ENCODE measurements at regions not wholly inside any gene's neighbourhood (a gene's known extent, or its start where the extent isn't known, plus 50 kb on each side); places are given as distances from the start of the nearest gene placed in this dataset.
"Not testable (repeated sequence)": the region's sequence is repeated elsewhere in the genome, so short reads cannot be mapped to it uniquely, and the experiment has no call there.

DNA sequence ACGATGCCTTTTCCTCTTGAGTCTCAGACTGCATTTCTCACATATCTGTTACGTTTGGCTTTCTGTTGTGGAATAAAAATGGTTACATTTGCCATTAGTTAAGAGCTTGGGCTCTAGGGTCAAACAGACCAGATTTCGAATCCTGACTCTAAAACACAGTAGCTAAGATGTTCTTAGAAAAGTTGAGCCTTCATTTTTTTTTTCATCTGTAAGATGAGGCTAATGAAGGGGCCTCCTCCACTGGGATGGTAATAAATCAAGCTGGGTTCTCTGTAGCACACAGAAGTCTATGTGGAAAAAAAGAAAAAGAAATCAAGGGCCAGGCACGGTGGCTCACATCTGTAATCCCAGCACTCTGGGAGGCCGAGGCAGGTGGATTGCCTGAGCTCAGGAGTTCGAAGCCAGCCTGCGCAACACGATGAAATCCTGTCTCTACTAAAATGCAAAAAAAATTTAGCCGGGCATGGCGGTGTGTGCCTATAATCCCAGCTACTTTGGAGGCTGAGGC is 49.9 kb upstream of the CAPRIN1 start:
- peaks cover 8% of the 10 kb centered on the region for H3K4me1 ChIP-seq (ENCODE audit: control insufficient read depth, insufficient read depth, low read length)
- H3K9me3 ChIP-seq (ENCODE audit: control insufficient read depth, insufficient read depth, low read depth, low read length) = no peaks in the 10 kb centered on the region
- H3K4me3 ChIP-seq (ENCODE audit: low read depth, low read length) = no peak overlapping the region
- H3K36me3 ChIP-seq (ENCODE audit: control insufficient read depth, insufficient read depth, low read length) = no peaks in the 10 kb centered on the region
- no peak overlapping the region for H3K9ac ChIP-seq (ENCODE audit: low read length)
- H3K27ac ChIP-seq (ENCODE audit: low read depth, low read length) = no peak overlapping the region
- peaks cover 14% of the 10 kb centered on the region for H3K27me3 ChIP-seq (ENCODE audit: control insufficient read depth, insufficient read depth, low read length)

GRCh38 chr11:33999393-33999792 is 52.1 kb upstream of the CAPRIN1 start:
- Histone ChIP-seq H3K27me3 (ENCODE audit: control insufficient read depth, insufficient read depth, low read length) (peaks cover 20% of the 10 kb centered on the region), H3K4me3 (ENCODE audit: low read depth, low read length) (no peak overlapping the region), H3K9me3 (ENCODE audit: control insufficient read depth, insufficient read depth, low read depth, low read length) (no peaks in the 10 kb centered on the region), H3K4me1 (ENCODE audit: control insufficient read depth, insufficient read depth, low read length) (peaks cover 8% of the 10 kb centered on the region), H3K27ac (ENCODE audit: low read depth, low read length) (no peak overlapping the region), H3K9ac (ENCODE audit: low read length) (no peak overlapping the region), H3K36me3 (ENCODE audit: control insufficient read depth, insufficient read depth, low read length) (no peaks in the 10 kb centered on the region)

DNA sequence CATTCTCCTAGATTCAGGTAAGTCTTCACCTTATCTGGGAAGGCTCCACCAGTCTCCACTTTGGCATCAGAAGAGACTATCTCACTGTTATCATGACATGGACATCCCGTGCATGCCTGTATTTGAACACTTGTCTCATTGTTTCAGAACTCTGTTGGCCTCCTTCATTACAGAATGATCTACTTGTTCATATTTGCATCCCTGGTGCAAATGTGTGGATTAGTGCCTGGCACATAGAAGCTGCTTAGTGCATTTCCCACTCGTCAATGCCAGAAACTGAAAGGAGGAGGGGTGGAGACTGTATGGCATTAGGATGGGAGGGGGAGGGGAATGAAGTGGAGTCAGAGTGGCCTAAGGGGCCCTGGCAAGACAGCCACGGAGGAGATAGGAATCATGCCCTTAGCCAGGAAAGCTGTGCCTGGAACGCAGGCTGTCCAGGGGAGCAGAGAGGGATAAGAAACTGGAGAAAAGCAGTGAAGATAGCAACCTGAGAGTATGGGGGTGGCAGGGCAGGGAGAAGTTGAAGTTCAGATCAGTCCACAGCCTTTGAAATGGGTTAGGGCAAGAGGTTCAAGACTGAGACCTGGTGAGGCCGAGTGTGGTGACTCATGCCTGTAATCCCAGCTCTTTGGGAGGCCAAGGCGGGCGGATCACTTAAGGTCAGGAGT is 53.8 kb upstream of the CAPRIN1 start:
- peaks cover 20% of the 10 kb centered on the region for H3K27me3 ChIP-seq (ENCODE audit: control insufficient read depth, insufficient read depth, low read length)
- no peak overlapping the region for H3K27ac ChIP-seq (ENCODE audit: low read depth, low read length)
- H3K4me3 ChIP-seq (ENCODE audit: low read depth, low read length) = peak overlapping the region; percentile 9; the same call in 1 of the 2 replicates
- no peak overlapping the region for H3K9ac ChIP-seq (ENCODE audit: low read length)
- no peaks in the 10 kb centered on the region for H3K36me3 ChIP-seq (ENCODE audit: control insufficient read depth, insufficient read depth, low read length)
- peaks cover 8% of the 10 kb centered on the region for H3K4me1 ChIP-seq (ENCODE audit: control insufficient read depth, insufficient read depth, low read length)
- H3K9me3 ChIP-seq (ENCODE audit: control insufficient read depth, insufficient read depth, low read depth, low read length) = no peaks in the 10 kb centered on the region

DNA sequence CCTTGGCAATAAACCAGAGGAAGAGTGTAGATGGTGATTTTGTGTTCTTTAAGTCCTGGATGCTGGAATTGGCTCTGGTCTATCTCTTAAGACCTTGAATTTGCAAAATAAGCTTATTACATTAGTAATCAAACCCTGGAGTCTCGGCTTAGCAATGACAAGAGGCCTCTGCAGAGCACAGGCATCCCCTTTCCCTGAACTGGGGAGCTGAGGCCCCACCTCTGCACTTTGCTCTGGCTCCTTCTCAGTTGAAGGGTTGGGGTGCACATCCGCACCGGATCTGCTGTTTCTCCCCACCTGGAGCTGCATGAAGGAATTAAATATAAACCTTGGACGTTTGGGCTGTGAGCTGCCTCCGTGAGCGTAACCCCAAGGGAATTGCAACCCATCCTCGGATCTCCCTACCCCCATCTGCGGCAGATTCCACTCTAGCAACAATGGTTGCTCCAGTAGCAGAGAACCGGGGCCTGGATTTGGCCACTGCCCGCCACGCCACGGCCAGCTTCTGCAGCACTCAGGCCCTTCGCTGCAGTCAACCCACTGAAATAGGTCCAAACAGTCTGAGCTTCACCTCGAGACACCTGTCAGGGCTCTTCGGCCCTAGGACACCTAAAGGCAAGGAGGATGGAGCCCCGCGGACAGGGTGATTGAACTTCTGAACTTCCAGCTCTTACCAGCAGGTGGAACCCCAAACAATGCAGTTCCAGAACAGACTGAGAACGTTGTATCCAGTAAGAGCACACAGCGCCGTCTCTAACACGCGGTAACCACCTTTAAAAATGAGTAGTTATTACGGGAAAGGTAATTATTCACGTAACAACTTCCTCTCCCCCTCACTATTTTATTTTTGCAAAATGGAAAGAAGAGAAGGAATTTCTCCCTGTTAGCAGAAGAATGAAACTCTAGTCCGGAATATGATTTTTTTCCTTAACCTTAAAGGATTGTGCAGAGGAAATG is 54.8 kb upstream of the CAPRIN1 start:
- no peaks in the 10 kb centered on the region for H3K9me3 ChIP-seq (ENCODE audit: control insufficient read depth, insufficient read depth, low read depth, low read length)
- no peaks in the 10 kb centered on the region for H3K36me3 ChIP-seq (ENCODE audit: control insufficient read depth, insufficient read depth, low read length)
- peaks cover 20% of the 10 kb centered on the region for H3K27me3 ChIP-seq (ENCODE audit: control insufficient read depth, insufficient read depth, low read length)
- H3K4me3 ChIP-seq (ENCODE audit: low read depth, low read length) = peak overlapping the region; percentile 9; the same call in 1 of the 2 replicates
- H3K27ac ChIP-seq (ENCODE audit: low read depth, low read length) = no peak overlapping the region
- peaks cover 8% of the 10 kb centered on the region for H3K4me1 ChIP-seq (ENCODE audit: control insufficient read depth, insufficient read depth, low read length)
- no peak overlapping the region for H3K9ac ChIP-seq (ENCODE audit: low read length)

DNA sequence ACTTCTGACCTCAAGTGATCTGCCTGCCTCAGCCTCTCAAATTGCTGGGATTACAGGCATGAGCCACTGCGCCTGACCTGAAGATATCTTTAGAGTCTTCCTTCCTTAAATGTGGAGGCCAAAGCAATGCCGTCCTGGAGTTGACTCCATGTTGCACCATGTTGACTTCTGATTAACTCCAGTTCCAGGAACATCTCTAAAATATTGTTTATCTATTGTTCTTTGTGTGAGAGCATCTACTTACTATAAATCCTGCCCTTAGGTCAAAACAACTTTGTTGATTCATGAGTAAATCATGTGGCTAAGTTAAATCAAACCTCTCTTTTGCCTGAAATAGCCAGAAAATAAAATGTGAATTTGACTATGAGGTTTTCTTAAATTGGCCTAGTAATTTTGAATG is 56.6 kb upstream of the CAPRIN1 start:
- H3K36me3 ChIP-seq (ENCODE audit: control insufficient read depth, insufficient read depth, low read length) = no peaks in the 10 kb centered on the region
- no peak overlapping the region for H3K9ac ChIP-seq (ENCODE audit: low read length)
- no peak overlapping the region for H3K27ac ChIP-seq (ENCODE audit: low read depth, low read length)
- H3K27me3 ChIP-seq (ENCODE audit: control insufficient read depth, insufficient read depth, low read length) = peaks cover 20% of the 10 kb centered on the region
- no peaks in the 10 kb centered on the region for H3K9me3 ChIP-seq (ENCODE audit: control insufficient read depth, insufficient read depth, low read depth, low read length)
- H3K4me3 ChIP-seq (ENCODE audit: low read depth, low read length) = no peak overlapping the region
- H3K4me1 ChIP-seq (ENCODE audit: control insufficient read depth, insufficient read depth, low read length) = peaks cover 8% of the 10 kb centered on the region

- not testable (repeated sequence) for H3K36me3 ChIP-seq (ENCODE audit: control insufficient read depth, insufficient read depth, low read length); H3K9ac ChIP-seq (ENCODE audit: low read length); H3K4me3 ChIP-seq (ENCODE audit: low read depth, low read length); H3K27me3 ChIP-seq (ENCODE audit: control insufficient read depth, insufficient read depth, low read length); H3K4me1 ChIP-seq (ENCODE audit: control insufficient read depth, insufficient read depth, low read length); H3K27ac ChIP-seq (ENCODE audit: low read depth, low read length); H3K9me3 ChIP-seq (ENCODE audit: control insufficient read depth, insufficient read depth, low read depth, low read length)
Measured at GRCh38 chr11:33991136-33991535, 60.4 kb upstream of the CAPRIN1 start.

DNA sequence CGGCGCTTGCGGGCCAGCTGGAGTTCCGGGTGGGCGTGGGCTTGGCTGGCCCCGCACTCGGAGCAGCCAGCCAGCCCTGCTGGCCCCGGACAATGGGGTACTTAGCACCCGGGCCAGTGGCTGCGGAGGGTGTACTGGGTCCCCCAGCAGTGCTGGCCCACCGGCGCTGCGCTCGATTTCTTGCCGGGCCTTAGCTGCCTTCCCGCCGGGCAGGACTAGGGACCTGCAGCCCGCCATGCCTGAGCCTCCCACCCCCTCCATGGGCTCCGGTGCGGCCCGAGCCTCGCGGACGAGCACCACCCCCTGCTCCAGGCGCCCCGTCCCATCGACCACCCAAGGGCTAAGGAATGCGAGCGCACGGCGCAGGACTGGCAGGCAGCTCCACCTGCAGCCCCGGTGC is 61.4 kb upstream of the CAPRIN1 start:
- H3K36me3 ChIP-seq (ENCODE audit: control insufficient read depth, insufficient read depth, low read length); H3K9me3 ChIP-seq (ENCODE audit: control insufficient read depth, insufficient read depth, low read depth, low read length); H3K4me1 ChIP-seq (ENCODE audit: control insufficient read depth, insufficient read depth, low read length); H3K4me3 ChIP-seq (ENCODE audit: low read depth, low read length); H3K9ac ChIP-seq (ENCODE audit: low read length); H3K27me3 ChIP-seq (ENCODE audit: control insufficient read depth, insufficient read depth, low read length); H3K27ac ChIP-seq (ENCODE audit: low read depth, low read length): not testable (repeated sequence)

DNA sequence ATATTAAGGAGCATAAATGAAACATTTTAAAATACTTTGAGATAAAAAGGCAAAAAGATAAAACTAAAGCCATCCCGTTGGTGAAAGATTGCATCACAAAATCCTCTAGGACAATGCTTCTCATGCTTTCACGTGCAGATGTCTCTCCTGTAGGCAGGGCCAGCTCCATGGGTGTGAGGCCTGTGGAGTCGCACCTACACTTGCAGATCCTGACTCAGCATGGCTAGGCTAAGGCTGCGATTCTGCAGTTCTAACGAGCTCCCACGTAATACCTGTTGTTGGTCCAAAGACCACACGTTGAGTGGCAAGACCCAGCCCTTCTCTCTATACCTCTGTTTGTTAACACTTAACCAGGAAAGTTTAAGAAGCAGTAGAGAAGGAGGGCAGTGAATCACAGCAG is 62.1 kb upstream of the CAPRIN1 start:
- H3K36me3 ChIP-seq (ENCODE audit: control insufficient read depth, insufficient read depth, low read length) = no peaks in the 10 kb centered on the region
- H3K27me3 ChIP-seq (ENCODE audit: control insufficient read depth, insufficient read depth, low read length) = no peaks in the 10 kb centered on the region
- no peak overlapping the region for H3K9ac ChIP-seq (ENCODE audit: low read length)
- peaks cover 4% of the 10 kb centered on the region; the same call in 1 of the 2 replicates for H3K9me3 ChIP-seq (ENCODE audit: control insufficient read depth, insufficient read depth, low read depth, low read length)
- H3K4me1 ChIP-seq (ENCODE audit: control insufficient read depth, insufficient read depth, low read length) = no peaks in the 10 kb centered on the region
- H3K27ac ChIP-seq (ENCODE audit: low read depth, low read length) = no peak overlapping the region
- no peak overlapping the region for H3K4me3 ChIP-seq (ENCODE audit: low read depth, low read length)

- no peaks in the 10 kb centered on the region for H3K4me1 ChIP-seq (ENCODE audit: control insufficient read depth, insufficient read depth, low read length)
- H3K4me3 ChIP-seq (ENCODE audit: low read depth, low read length) = no peak overlapping the region
- no peak overlapping the region for H3K27ac ChIP-seq (ENCODE audit: low read depth, low read length)
- peaks cover 4% of the 10 kb centered on the region; the same call in 1 of the 2 replicates for H3K9me3 ChIP-seq (ENCODE audit: control insufficient read depth, insufficient read depth, low read depth, low read length)
- no peak overlapping the region for H3K9ac ChIP-seq (ENCODE audit: low read length)
- H3K36me3 ChIP-seq (ENCODE audit: control insufficient read depth, insufficient read depth, low read length) = no peaks in the 10 kb centered on the region
- no peaks in the 10 kb centered on the region for H3K27me3 ChIP-seq (ENCODE audit: control insufficient read depth, insufficient read depth, low read length)
Measured at GRCh38 chr11:33988586-33989370, 62.8 kb upstream of the CAPRIN1 start.

DNA sequence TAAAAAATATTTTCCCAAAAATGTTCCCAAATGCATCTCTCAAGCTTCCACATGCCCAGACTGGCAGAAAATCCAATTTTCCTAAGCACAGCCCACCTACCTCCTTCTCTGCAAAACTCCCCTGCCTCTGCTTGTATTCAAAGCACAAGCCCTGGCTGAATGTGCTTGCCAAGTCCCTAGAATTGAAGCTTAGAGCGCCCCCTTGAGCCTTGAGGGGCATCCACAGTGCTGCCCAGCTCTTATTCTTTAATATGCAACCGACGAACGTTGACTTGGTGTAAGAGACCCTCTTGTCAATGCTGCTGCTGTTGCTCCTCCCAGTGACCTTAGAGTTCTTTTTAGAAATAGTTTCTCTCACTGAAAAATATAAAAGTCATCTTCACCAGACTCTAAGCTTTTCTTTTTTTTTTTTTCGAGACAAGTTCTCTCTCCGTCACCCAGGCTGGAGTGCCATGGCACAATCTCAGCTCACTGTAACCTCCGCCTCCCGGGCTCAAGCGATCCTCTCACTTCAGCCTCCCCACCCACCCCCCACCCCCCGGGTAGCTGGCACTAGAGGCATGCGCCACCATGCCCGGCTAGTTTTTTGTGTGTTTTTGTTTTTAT is 63.5 kb upstream of the CAPRIN1 start:
- H3K4me1 ChIP-seq (ENCODE audit: control insufficient read depth, insufficient read depth, low read length) = no peaks in the 10 kb centered on the region
- no peak overlapping the region for H3K27ac ChIP-seq (ENCODE audit: low read depth, low read length)
- no peaks in the 10 kb centered on the region for H3K36me3 ChIP-seq (ENCODE audit: control insufficient read depth, insufficient read depth, low read length)
- no peaks in the 10 kb centered on the region for H3K27me3 ChIP-seq (ENCODE audit: control insufficient read depth, insufficient read depth, low read length)
- no peak overlapping the region for H3K9ac ChIP-seq (ENCODE audit: low read length)
- peaks cover 4% of the 10 kb centered on the region; the same call in 1 of the 2 replicates for H3K9me3 ChIP-seq (ENCODE audit: control insufficient read depth, insufficient read depth, low read depth, low read length)
- H3K4me3 ChIP-seq (ENCODE audit: low read depth, low read length) = no peak overlapping the region
